ENCODE measurements at regions not wholly inside any gene's neighbourhood (a gene's known extent, or its start where the extent isn't known, plus 50 kb on each side); places are given as distances from the start of the nearest gene placed in this dataset.

- ATAC-seq (replicated peaks): no peak
- no peak overlapping the region for H3K4me3 Mint-ChIP-seq
- no peak overlapping the region for H3K27ac Mint-ChIP-seq
- H3K9me3 Mint-ChIP-seq: peaks cover 18% of the 10 kb centered on the region
- no peaks in the 10 kb centered on the region for H3K36me3 Mint-ChIP-seq (ENCODE audit: low read depth)
- H3K27me3 Mint-ChIP-seq: no peaks in the 10 kb centered on the region
- no peaks in the 10 kb centered on the region for H3K4me1 Mint-ChIP-seq
Measured at GRCh38 chr14:29442696-29443095, 485.0 kb downstream of the PRKD1 start.

GRCh38 chr14:29444216-29444615, 483.4 kb downstream of the PRKD1 start:
- Mint-ChIP-seq H3K36me3 (ENCODE audit: low read depth) (no peaks in the 10 kb centered on the region), H3K4me1 (no peaks in the 10 kb centered on the region), H3K9me3 (peaks cover 15% of the 10 kb centered on the region), H3K4me3 (no peak overlapping the region), H3K27ac (no peak overlapping the region), H3K27me3 (no peaks in the 10 kb centered on the region)
- ATAC-seq (replicated peaks): no peak

- Mint-ChIP-seq H3K36me3 (ENCODE audit: low read depth) (no peaks in the 10 kb centered on the region), H3K27me3 (no peaks in the 10 kb centered on the region), H3K4me3 (no peak overlapping the region), H3K9me3 (peaks cover 15% of the 10 kb centered on the region), H3K27ac (no peak overlapping the region), H3K4me1 (no peaks in the 10 kb centered on the region)
- ATAC-seq (replicated peaks): no peak
Measured at GRCh38 chr14:29444805-29445204, 482.8 kb downstream of the PRKD1 start.

- ATAC-seq (replicated peaks): no peak
- peaks cover 15% of the 10 kb centered on the region for H3K9me3 Mint-ChIP-seq
- no peak overlapping the region for H3K27ac Mint-ChIP-seq
- no peak overlapping the region for H3K4me3 Mint-ChIP-seq
- no peaks in the 10 kb centered on the region for H3K4me1 Mint-ChIP-seq
- no peaks in the 10 kb centered on the region for H3K27me3 Mint-ChIP-seq
- H3K36me3 Mint-ChIP-seq (ENCODE audit: low read depth): no peaks in the 10 kb centered on the region
Measured at GRCh38 chr14:29446971-29447370, 480.7 kb downstream of the PRKD1 start.

GRCh38 chr14:29451941-29452340, 475.7 kb downstream of the PRKD1 start:
- Mint-ChIP-seq H3K4me1 (no peaks in the 10 kb centered on the region), H3K9me3 (no peaks in the 10 kb centered on the region), H3K4me3 (no peak overlapping the region), H3K27me3 (no peaks in the 10 kb centered on the region), H3K27ac (no peak overlapping the region), H3K36me3 (ENCODE audit: low read depth) (no peaks in the 10 kb centered on the region)
- no peak for ATAC-seq (replicated peaks)

GRCh38 chr14:29453045-29453444, 474.6 kb downstream of the PRKD1 start:
- Mint-ChIP-seq H3K27me3 (no peaks in the 10 kb centered on the region), H3K36me3 (ENCODE audit: low read depth) (no peaks in the 10 kb centered on the region), H3K4me1 (no peaks in the 10 kb centered on the region), H3K9me3 (no peaks in the 10 kb centered on the region), H3K27ac (no peak overlapping the region), H3K4me3 (no peak overlapping the region)
- ATAC-seq (replicated peaks): no peak

GRCh38 chr14:29454026-29454693, 473.5 kb downstream of the PRKD1 start:
- Mint-ChIP-seq H3K27me3 (no peaks in the 10 kb centered on the region), H3K9me3 (no peaks in the 10 kb centered on the region), H3K27ac (no peak overlapping the region), H3K4me3 (no peak overlapping the region), H3K36me3 (ENCODE audit: low read depth) (no peaks in the 10 kb centered on the region), H3K4me1 (no peaks in the 10 kb centered on the region)
- ATAC-seq (replicated peaks): no peak

GRCh38 chr14:29458547-29458946, 469.1 kb downstream of the PRKD1 start:
- ATAC-seq (replicated peaks): no peak
- no peak overlapping the region for H3K4me3 Mint-ChIP-seq
- H3K36me3 Mint-ChIP-seq (ENCODE audit: low read depth): no peaks in the 10 kb centered on the region
- peaks cover 6% of the 10 kb centered on the region for H3K9me3 Mint-ChIP-seq
- no peaks in the 10 kb centered on the region for H3K4me1 Mint-ChIP-seq
- no peak overlapping the region for H3K27ac Mint-ChIP-seq
- H3K27me3 Mint-ChIP-seq: no peaks in the 10 kb centered on the region

GRCh38 chr14:29459531-29459930, 468.1 kb downstream of the PRKD1 start:
- ATAC-seq (replicated peaks): no peak

GRCh38 chr14:29459969-29460560, 467.6 kb downstream of the PRKD1 start:
- ATAC-seq (replicated peaks): no peak
- no peaks in the 10 kb centered on the region for H3K36me3 Mint-ChIP-seq (ENCODE audit: low read depth)
- H3K4me1 Mint-ChIP-seq: no peaks in the 10 kb centered on the region
- H3K27ac Mint-ChIP-seq: no peak overlapping the region
- H3K9me3 Mint-ChIP-seq: peaks cover 9% of the 10 kb centered on the region
- H3K27me3 Mint-ChIP-seq: no peaks in the 10 kb centered on the region
- no peak overlapping the region for H3K4me3 Mint-ChIP-seq

More at GRCh38 chr14:29459531-29459930, 468.1 kb downstream of the PRKD1 start:
- Mint-ChIP-seq H3K27ac (no peak overlapping the region), H3K27me3 (no peaks in the 10 kb centered on the region), H3K4me1 (no peaks in the 10 kb centered on the region), H3K36me3 (ENCODE audit: low read depth) (no peaks in the 10 kb centered on the region), H3K9me3 (peaks cover 8% of the 10 kb centered on the region), H3K4me3 (no peak overlapping the region)

- H3K4me1 Mint-ChIP-seq: no peaks in the 10 kb centered on the region
- H3K36me3 Mint-ChIP-seq (ENCODE audit: low read depth): no peaks in the 10 kb centered on the region
- no peak overlapping the region for H3K4me3 Mint-ChIP-seq
- no peaks in the 10 kb centered on the region for H3K27me3 Mint-ChIP-seq
- no peak overlapping the region for H3K27ac Mint-ChIP-seq
- no peak for ATAC-seq (replicated peaks)
- H3K9me3 Mint-ChIP-seq: peaks cover 9% of the 10 kb centered on the region
Measured at GRCh38 chr14:29461101-29461500, 466.5 kb downstream of the PRKD1 start.

GRCh38 chr14:29461506-29461905, 466.1 kb downstream of the PRKD1 start:
- no peak for ATAC-seq (replicated peaks)
- Mint-ChIP-seq H3K9me3 (peaks cover 9% of the 10 kb centered on the region), H3K27me3 (no peaks in the 10 kb centered on the region), H3K27ac (no peak overlapping the region), H3K4me1 (no peaks in the 10 kb centered on the region), H3K4me3 (no peak overlapping the region), H3K36me3 (ENCODE audit: low read depth) (no peaks in the 10 kb centered on the region)

- Mint-ChIP-seq H3K4me3 (no peak overlapping the region), H3K4me1 (no peaks in the 10 kb centered on the region), H3K27me3 (no peaks in the 10 kb centered on the region), H3K27ac (no peak overlapping the region), H3K9me3 (peaks cover 9% of the 10 kb centered on the region), H3K36me3 (ENCODE audit: low read depth) (no peaks in the 10 kb centered on the region)
- ATAC-seq (replicated peaks): no peak
Measured at GRCh38 chr14:29462321-29462720, 465.3 kb downstream of the PRKD1 start.

- H3K9me3 Mint-ChIP-seq: peaks cover 9% of the 10 kb centered on the region
- no peak overlapping the region for H3K27ac Mint-ChIP-seq
- no peaks in the 10 kb centered on the region for H3K4me1 Mint-ChIP-seq
- H3K36me3 Mint-ChIP-seq (ENCODE audit: low read depth): no peaks in the 10 kb centered on the region
- H3K4me3 Mint-ChIP-seq: no peak overlapping the region
- ATAC-seq (replicated peaks): no peak
- no peaks in the 10 kb centered on the region for H3K27me3 Mint-ChIP-seq
Measured at GRCh38 chr14:29462772-29463171, 464.9 kb downstream of the PRKD1 start.

- Mint-ChIP-seq H3K36me3 (ENCODE audit: low read depth) (no peaks in the 10 kb centered on the region), H3K27ac (no peak overlapping the region), H3K27me3 (no peaks in the 10 kb centered on the region), H3K9me3 (peaks cover 9% of the 10 kb centered on the region), H3K4me1 (no peaks in the 10 kb centered on the region), H3K4me3 (no peak overlapping the region)
- no peak for ATAC-seq (replicated peaks)
Measured at GRCh38 chr14:29463727-29464395, 463.8 kb downstream of the PRKD1 start.
